Progenitor cell of endocrine pancreas (in vitro differentiated cells): ENCODE measurements at regions not wholly inside any gene's neighbourhood (a gene's known extent, or its start where the extent isn't known, plus 50 kb on each side); places are given as distances from the start of the nearest gene placed in this dataset.
A peak's percentile ranks its signal among the peaks of the same experiment; 100 is the strongest.

Source experiments
- DNase-seq: peaks from one replicate; pipeline ENCODE4 v3.0.0; 2021; ENCODE audit warnings: low spot score; ENCODE audit not compliant: unreplicated experiment
- H3K27ac Mint-ChIP-seq: 2 replicates; pipeline ENCODE4 v1.8.0; 2021; ENCODE audit warnings: mild to moderate bottlenecking, moderate library complexity, mixed read lengths
- H3K27me3 Mint-ChIP-seq: 2 replicates; pipeline ENCODE4 v1.8.0; 2021; ENCODE audit warnings: mixed read lengths
- H3K36me3 Mint-ChIP-seq: 2 replicates; pipeline ENCODE4 v1.8.0; 2022; ENCODE audit warnings: mixed read lengths; ENCODE audit not compliant: insufficient read depth
- H3K4me1 Mint-ChIP-seq: 2 replicates; pipeline ENCODE4 v1.8.0; 2021; ENCODE audit warnings: low read depth, mixed read lengths
- H3K4me3 Mint-ChIP-seq: 2 replicates; pipeline ENCODE4 v1.8.0; 2021; ENCODE audit warnings: low read depth, mild to moderate bottlenecking, moderate library complexity, mixed read lengths
- H3K9me3 Mint-ChIP-seq: 2 replicates; pipeline ENCODE4 v1.8.0; 2021; ENCODE audit warnings: low read depth, mixed read lengths
- TF ChIP-seq, protein P1 (sequence below): fragments of 200-600 bp; sonication (generic); IDR thresholded peaks from one replicate; pipeline ENCODE4 v1.5.0; 2021; ENCODE audit warnings: antibody characterized with exemption, mild to moderate bottlenecking; ENCODE audit not compliant: unreplicated experiment

- Mint-ChIP-seq H3K9me3 (no peaks in the 10 kb centered on the region), H3K36me3 (no peaks in the 10 kb centered on the region), H3K27me3 (no peaks in the 10 kb centered on the region), H3K4me3 (no peak overlapping the region), H3K27ac (no peak overlapping the region), H3K4me1 (peaks cover 1% of the 10 kb centered on the region)
- DNase-seq, result no peak
- TF ChIP-seq, protein P1, sequence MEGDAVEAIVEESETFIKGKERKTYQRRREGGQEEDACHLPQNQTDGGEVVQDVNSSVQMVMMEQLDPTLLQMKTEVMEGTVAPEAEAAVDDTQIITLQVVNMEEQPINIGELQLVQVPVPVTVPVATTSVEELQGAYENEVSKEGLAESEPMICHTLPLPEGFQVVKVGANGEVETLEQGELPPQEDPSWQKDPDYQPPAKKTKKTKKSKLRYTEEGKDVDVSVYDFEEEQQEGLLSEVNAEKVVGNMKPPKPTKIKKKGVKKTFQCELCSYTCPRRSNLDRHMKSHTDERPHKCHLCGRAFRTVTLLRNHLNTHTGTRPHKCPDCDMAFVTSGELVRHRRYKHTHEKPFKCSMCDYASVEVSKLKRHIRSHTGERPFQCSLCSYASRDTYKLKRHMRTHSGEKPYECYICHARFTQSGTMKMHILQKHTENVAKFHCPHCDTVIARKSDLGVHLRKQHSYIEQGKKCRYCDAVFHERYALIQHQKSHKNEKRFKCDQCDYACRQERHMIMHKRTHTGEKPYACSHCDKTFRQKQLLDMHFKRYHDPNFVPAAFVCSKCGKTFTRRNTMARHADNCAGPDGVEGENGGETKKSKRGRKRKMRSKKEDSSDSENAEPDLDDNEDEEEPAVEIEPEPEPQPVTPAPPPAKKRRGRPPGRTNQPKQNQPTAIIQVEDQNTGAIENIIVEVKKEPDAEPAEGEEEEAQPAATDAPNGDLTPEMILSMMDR, result no peak
Observed at GRCh38 chr2:19000776-19001175, 357.6 kb downstream of the OSR1 start.

DNA sequence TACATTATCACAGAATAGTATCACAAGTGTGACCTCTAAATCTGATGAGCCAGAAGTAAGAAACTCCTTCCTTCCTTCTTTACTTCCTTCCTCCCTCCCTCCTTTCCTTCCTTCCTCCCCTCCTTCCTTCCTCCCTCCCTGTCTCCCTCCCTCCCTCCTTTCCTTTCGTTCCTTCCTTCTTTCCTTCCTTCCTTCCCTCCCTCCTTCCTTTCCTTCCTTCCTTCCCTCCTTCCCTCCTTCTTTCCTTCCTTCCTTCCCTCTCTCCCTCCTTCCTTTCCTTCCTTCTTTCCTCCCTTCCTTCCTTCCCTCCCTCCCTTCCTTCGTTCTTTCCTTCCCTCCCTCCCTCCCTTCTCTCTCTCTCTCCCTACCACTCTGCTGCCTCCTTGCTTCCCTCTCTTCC is 359.2 kb downstream of the OSR1 start:
- H3K4me1 Mint-ChIP-seq, result peaks cover 1% of the 10 kb centered on the region
- H3K9me3 Mint-ChIP-seq, result no peaks in the 10 kb centered on the region
- TF ChIP-seq, protein P1, result no peak
- DNase-seq, result no peak
- H3K27me3 Mint-ChIP-seq, result no peaks in the 10 kb centered on the region
- no peak overlapping the region for H3K4me3 Mint-ChIP-seq
- no peaks in the 10 kb centered on the region for H3K36me3 Mint-ChIP-seq
- no peak overlapping the region for H3K27ac Mint-ChIP-seq

GRCh38 chr2:18998491-18998890 is 359.9 kb downstream of the OSR1 start:
- TF ChIP-seq, protein P1, result no peak
- H3K4me1 Mint-ChIP-seq, result peaks cover 1% of the 10 kb centered on the region
- no peaks in the 10 kb centered on the region for H3K36me3 Mint-ChIP-seq
- H3K9me3 Mint-ChIP-seq, result no peaks in the 10 kb centered on the region
- no peaks in the 10 kb centered on the region for H3K27me3 Mint-ChIP-seq
- H3K4me3 Mint-ChIP-seq, result no peak overlapping the region
- no peak for DNase-seq
- no peak overlapping the region for H3K27ac Mint-ChIP-seq

- TF ChIP-seq, protein P1, result no peak
- Mint-ChIP-seq H3K9me3 (no peaks in the 10 kb centered on the region), H3K36me3 (no peaks in the 10 kb centered on the region), H3K27me3 (no peaks in the 10 kb centered on the region), H3K4me3 (no peak overlapping the region), H3K4me1 (peaks cover 4% of the 10 kb centered on the region), H3K27ac (no peak overlapping the region)
- no peak for DNase-seq
Observed at GRCh38 chr2:18993756-18994338, 364.6 kb downstream of the OSR1 start.

DNA sequence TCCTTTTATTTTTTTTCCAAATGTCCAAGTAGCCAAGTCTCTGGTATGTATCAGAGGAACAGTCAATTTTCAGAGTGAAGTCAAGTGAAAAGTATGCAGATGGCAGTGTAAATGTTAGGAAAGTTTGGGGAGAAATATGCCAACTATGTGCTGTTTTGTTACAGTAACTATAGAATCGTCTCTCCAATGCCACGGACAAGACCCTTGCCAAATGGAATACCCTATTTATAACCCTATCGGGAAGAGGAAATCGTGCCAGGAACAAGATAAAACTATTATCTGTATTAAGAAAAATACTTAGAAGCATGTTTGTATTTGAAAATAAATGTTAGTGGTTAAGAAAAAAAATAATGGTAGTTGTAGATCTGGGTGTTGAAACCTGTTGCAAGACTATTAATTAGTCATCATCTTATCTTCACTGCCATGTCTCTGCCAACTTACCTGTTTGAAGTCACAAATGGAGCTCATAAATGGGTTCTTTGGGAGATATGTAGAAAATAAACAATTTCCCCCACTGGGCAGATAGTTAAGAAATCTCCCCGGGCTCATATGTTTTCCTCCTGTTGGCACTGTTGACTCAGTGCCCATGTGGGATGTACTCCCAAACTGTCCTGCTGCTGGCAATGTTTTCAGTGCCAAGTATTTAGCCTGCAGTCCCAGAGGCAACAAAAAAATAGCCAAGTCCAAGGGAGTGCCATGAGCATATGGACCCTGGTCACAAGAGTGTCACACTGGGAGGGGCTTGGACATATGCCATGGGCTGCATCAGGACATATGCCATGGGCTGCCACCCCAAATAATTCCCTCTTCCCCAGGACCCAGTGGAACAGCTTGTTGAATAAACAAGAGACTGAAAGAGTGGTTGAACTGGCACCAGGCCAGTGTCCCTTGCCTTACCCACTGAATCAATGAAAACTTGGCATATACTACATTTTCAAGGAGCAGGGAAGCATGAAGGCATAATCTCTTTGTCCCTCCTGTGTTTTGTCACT is 366.9 kb downstream of the OSR1 start:
- Mint-ChIP-seq H3K9me3 (no peaks in the 10 kb centered on the region), H3K4me1 (peaks cover 4% of the 10 kb centered on the region), H3K36me3 (no peaks in the 10 kb centered on the region), H3K27me3 (no peaks in the 10 kb centered on the region), H3K4me3 (no peak overlapping the region), H3K27ac (peak overlapping the region; percentile 33)
- TF ChIP-seq, protein P1, result no peak
- DNase-seq, result no peak
